ENCODE measurements at regions not wholly inside any gene's neighbourhood (a gene's known extent, or its start where the extent isn't known, plus 50 kb on each side); places are given as distances from the start of the nearest gene placed in this dataset.
A peak's percentile ranks its signal among the peaks of the same experiment; 100 is the strongest.

DNA sequence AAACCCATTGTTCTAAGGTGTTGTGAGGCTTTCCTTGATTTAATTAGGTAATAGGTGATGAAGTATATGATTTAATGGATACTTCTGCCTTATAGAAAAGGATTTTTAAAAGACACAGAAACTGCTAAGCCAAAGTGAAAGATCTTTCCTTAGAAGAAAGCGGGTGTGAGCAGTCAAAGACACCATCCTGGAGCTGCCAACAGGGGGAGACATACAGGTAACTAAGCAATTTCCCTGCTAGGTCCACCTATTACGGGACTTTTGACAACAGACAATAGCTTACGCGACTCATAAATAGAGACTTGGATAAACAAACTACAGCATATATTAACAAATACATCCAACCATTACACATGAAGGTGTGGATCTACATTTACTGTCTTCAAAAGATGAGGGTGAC, 669.5 kb downstream of the SQOR start:
- no peak for DNase-seq

DNA sequence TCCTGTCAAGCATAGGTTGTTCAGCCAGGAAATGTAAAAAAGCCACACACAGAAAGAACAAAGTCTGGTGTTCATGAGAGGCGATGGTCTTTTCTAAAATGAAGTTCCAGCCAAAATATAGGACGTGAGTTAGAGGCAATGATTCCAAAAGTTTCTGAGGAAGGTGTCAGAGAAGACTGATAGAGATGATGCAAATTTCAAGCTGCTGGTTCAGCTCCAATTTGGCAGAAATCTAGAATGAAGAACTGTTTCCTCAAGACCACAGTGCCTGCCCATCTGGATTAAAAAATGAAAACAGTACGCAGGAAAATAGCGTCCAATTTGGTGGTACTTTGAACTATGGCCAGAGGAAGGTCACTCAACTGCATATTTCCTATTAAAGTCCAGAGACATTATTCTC, 672.9 kb downstream of the SQOR start:
- no peak for DNase-seq

DNA sequence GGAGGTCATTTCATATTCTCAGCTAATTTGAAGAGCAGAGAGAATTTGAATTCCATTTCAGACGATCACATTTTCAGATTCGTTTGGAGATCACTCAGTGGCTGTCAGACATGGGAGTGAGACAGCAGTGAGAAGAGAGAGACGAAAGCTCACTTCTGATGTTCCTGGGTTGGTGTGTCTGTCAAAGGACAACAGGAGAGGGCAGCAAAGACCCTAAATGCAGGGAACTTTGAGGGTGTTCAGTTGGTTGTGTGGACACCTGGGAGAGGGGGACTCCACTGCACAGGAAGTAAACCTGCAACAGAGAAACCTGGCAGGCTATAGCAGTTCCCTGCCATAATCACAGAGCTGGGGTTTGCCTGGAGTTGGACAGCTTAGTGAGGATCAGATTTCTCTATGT, 675.1 kb downstream of the SQOR start:
- no peak for DNase-seq

DNA sequence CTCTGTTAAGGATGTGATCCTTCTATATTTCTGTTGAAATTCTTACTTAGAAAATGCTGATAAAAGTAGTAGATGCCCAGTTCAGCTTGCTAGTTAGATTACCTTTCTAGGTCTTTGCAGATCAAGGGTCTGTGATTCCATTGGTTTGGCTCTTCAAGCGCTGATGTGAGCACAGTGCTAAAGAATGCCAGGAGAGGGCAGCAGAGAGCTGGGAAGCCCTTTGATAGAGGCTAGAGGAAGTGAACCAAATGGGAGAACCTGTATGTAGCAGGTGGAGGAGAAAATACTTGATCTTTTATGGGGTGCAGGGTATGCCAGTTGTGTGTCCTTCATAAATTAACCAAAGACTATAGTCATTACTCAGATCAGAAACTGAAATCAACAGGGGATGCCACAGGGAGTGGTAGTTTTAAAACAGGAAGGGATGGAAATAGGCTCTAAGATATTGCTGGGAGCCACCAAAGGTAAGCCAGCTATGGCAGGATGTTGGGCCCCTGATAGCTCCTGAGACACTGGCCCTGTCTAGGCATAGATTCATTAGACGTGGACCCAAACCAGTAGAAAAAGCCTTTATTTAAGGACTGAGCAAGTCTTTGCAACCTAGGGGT, 677.4 kb downstream of the SQOR start:
- peak in 49 of 58 donors; percentile 9 to 83 (median 36) for DNase-seq

DNA sequence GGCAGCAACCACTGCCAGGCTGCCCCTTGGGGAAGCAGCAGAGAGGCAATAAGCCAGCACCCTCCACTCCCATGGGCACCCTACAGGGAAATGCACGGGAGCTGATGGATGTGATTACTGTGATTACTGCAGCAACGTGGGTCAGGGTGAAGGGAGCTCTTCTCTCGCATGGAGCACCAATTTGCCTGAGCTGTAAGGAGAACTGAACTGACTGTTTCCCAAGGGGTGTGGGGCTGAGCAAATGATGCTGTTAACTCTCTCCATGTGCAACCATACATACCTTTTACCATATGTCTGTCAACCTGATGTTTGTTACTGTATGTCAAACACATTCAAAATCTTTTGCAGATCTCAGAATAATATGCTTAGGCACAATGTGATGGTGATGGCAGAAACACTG, 680.6 kb downstream of the SQOR start:
- no peak for DNase-seq

DNA sequence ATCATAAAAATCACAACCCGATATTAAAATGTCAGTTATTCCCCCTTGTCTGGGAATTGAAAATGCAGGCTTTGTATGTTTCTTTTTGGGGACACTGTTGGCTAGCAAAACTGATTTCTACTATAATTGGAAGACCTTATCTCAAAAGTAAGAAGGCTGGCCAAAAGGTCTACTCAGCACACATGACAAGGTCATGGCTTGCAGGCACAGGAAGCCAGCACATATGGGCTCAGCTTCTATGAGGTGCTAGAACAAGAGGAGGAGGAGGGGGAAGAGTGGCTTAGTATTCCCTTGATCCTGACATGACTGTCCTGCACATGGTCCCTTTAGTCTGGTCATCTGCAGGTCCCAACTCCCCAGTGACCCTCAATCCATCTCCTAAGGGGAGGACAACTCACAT, 681.2 kb downstream of the SQOR start:
- DNase-seq: no peak

DNA sequence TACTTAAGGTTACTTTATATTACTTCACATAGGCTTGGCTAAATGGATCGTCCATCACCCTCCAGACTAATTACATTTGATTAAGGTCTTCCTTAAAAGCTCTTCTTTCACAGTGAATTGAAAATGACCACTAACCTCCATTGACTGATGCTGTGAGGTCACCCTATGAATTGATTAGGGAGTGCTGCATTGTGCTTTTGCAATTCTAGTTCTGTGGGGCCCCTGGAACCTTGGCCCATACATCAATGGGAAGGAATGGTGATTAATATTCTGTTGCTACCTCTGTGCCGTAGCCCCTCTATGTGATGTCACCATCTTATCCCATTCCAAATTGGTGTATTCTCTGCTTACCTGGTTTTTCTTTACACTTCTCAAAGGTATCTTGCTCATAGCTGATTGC, 682.2 kb downstream of the SQOR start:
- no peak for DNase-seq

DNA sequence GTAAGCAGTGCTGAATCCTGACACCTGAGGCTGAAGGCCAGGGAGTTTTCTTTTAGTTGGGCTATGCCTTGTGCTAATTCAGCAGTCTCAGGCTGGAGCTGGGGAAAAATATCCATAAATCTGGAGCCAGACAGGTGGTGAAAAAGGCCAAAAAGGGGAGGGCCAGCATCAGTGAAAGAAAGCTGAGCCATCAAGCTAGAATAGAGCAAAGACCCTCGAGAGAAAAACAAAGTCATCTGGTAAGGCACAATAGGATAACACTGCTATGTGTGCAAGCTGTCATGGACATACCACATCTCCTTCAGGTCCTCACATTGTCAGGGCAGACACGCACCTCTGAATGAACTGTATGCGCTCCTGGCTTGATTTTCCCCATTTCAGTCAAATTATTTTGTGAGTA, 687.9 kb downstream of the SQOR start:
- DNase-seq: no peak

DNA sequence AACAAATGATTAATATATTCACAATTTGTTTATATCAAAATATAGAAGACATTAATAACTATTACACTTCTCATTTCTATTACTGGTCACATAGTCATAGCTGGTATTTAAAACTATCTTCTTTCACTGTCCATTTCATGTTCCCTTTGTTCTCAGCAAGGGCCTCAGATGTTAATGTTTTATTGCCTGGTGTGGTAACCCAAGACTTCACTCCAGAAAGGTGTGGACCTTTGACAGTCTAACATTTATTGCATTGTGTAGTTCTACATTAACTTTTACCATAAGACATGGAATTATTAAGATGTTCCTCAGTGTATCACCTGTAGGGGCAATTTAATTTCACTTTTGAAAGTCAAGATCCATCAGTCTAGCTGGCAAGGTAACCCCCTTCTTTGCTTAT, 691.3 kb downstream of the SQOR start:
- no peak for DNase-seq

DNA sequence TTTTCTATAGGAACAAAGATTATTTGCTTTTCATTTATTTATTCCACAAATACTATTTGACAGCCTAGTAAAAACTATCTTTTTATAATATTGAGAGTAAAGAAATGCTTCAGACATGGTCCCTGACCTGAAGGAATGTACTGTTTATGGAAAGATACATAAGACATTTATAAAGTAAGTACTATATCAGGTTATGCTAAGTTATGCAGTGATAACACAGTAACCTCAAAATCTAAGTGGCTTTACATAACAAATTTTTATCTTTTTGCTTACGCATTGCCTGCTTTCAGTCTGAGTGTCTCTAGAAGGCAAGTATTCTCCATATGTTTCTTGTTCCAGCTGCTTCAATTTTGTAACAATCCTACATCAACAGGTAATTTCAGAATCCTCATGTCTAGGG, 694.0 kb downstream of the SQOR start:
- DNase-seq: no peak

DNA sequence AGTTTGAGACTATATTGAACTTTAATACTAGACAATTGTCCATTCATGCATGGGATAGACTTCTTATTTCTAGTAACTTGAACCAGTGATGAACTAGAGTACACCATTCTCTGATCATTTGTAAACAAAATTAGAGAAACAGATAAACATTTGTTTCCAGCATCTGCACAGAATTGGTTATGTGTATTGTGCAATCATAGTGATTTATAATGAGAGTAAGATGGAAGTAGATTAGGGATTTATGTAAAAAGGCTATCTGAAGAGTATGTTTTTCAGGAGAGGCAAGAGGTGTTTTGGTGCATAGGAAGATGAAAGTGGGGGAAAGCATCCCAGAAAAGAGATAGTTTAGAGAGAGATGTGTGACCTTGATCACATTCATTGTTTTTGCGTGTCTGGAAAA, 695.0 kb downstream of the SQOR start:
- DNase-seq: no peak

DNA sequence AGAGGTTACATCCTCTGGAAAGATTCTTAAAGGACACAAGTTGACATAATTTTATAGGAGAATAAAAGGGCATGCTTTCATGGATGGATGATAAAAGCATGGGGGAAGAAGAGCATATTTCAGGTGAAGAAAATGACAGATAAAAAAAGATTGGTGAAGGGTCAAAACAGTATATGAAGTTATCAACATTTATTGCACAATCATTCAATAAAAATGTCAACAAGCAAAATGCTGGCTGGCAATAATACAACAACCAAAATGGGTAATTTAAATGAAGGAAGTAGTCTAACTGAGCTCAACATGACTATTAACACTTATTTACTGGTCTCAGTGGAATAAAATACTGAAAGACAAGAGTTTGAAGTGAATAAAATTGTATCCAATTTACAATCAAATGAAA, 696.7 kb downstream of the SQOR start:
- no peak for DNase-seq

DNA sequence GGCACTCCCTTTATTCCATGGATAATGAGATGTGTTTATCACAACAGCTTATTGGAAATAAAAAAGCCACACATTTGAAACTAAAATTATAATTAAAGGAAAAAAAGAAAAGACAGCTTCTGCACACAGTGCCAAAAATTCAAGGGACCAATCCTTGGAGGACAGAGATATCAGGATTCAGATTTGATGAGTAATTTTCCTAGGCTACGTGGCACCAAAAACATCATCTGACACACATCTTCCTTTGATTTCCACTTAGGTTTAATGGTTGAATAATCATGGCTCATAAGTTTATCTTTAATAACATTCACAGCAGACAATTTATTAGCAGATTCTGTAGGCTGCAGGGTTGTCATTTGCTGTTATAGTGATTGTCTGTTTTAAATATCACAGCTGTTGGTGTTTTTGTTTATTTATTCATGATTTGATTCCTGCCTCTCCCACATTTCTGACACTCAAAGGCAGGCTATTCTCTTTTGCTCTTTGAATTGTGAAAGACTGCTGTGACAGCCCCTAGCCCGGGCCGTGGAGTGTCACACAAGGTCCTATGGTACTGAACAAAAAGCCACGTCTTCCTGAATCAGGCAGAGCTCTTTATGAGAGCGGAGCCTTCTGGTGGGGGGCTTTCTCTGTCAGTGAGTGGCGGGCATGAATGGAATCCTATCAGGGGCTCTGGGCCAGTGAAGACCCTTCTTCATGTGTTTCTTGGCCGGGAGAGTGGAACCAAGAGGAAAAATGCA, 708.5 kb downstream of the SQOR start:
- peak in 1 of 58 donors; percentile 2 for DNase-seq

DNA sequence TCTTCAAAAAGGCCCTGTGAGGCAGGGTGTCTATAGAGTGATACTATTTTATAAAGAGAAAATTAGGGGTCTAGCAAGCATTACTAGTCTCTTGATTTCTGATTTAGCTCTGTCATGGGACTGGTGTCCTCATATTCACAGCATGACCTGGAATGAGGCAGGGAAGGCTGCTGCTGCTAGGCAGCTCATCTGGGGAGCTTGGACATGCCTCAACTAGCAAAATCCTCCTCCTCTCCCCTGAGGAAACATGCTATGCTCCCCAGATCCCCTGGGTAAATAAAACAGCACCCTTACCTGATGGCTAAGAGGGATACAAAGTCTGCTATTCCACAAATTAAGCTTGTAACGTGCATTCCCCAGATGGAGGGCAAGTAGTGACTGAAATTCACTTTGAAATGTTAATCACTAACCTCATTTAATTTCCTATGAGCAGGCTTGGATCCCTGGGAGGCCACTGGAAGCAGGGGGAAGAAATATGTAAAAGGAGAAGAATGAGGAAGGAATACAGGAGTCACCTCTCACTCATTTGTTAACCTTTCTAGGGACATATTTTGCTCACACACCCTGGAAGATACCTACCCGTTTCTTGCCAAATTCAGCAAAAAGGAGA, 709.4 kb downstream of the SQOR start:
- DNase-seq: no peak

DNA sequence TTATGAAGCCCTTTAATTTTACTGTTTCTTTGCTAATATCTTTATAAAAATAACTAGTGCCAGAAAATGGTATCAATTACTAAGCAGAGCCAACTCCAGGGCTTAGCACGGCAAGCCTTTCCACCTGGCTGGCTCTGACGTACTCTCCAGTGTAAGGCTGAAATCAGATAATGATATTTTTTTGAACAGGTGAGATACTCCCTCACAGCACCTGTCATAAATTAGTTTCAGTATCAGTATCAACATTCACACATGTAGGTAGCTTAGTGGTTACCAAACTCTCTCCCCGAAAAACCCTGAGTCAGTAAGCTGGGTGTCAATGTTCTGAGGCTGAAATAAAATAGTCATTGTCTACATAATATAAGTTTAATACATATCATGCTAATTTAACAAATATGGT, 710.1 kb downstream of the SQOR start:
- DNase-seq: no peak

DNA sequence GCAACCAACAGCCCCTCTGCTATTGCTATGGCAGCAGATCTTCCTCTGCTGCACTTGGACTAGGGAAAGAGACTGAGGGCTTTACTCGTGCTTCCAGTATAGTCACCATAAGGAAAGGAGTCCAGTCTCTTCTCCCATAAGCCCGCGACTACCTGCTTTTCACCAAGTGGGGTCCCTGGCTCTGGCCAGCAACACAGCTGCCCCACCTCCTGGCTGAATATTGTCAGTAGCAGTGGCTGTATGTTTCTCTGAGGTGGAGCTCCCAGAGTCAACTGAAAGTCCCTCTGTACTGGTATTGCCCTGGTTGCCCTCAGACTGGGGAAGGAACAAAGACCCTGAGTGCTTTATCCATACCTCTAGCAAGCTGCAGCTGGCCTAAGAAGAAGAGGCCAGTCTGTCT, 719.6 kb downstream of the SQOR start:
- DNase-seq: no peak

DNA sequence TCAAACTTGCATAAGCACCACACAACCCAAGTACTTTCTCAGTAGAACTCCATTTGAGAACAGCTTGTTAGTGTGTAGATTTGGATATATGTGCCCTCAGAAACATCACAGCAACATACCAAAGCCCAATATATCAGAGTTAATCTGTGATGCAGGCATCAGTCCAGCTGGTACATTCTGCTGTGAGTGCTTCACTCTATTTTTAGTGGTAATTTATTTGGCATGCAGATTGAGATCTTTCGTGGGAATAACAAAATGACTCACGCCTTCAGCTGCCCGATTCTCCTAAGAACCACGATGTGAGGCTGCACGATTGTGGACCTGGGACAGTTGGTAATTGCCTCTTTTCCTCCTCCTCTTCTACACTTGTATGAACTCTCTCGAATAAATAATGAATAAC, 730.7 kb downstream of the SQOR start:
- peak in 36 of 58 donors; percentile 1 to 82 (median 20) for DNase-seq

DNA sequence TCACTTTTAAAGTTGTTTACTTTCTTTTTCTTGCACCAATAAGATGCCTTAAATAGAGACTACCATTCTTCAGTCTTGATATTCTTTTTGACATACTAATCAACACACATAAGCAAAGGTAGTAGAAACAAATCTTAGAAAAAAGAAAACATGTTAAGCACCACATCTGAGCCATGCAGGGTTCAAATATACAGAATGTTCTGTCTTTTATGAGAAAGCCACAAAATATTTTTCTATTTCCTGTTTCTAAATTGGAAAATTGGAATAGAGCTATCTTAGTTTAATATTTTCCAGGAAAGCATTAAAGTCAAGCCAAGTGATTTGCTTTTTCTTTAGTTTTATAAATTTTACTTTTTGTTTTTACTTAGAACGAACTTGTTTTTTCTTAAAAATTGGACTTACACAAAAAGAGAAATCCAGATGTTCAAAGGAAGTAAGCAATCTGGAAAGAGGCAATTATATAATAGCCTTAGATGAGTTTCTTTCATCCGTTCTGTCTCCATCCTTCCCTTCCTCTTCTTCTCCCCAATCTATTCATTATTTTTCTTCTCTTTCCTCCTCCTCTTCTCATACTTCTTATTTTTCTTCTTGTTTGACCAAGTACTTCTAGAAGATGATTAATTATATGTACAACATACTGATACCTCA, 731.7 kb downstream of the SQOR start:
- no peak for DNase-seq

DNA sequence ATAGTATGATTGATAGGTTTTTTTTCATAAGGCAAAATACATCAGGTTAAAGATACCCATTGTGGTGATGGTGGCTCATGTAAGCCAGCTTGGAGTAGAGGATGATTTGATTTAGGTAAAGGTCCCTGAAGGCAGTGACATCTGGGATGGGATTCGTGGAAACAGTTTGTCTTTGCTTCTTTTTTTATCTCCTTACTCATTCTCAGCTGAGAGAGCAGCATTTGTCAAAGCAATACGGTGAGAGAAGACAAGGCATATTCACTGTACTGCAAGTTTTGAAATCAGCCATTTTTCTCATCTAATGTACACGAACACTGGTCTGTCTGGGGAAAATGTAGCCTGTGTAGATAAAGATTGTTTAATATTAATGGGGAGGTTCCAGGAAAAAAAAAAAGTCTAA, 749.1 kb downstream of the SQOR start:
- no peak for DNase-seq

DNA sequence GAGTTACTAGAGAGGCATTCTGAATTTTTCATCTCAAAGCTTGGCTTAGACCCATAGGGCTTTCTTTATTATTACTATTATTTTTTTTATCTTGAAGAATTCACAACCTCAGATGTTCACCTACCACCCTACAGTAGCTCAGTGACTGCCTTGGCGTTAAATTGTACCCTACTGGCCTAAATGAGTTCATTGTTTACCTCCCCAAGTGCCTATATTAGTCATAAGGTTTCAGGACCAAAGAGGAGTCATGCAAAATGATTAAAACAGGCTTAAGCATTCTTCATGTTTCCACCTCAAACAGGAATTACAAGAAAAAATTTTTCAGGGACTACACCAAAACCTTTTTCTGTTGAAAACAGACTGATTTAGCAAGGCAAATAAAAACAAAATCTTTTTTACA, 751.5 kb downstream of the SQOR start:
- no peak for DNase-seq

DNA sequence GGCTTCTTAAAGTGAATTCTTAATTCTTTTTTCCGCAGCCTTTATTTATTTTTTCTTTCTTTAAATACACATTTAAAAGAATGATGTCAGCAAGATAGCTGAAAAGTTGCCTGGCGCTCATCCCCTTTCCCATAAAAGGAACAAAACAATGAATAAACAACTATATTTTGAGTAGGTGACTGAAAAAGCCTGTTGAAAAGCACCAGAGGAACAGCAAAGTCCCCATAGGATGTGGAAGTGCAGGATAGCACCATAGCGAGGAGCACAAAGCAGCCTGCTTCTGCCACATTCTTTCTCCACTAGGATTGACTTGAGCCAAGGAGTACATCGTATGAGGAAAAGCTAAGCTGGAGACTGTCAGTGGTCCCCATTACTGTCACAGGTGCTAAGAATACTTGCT, 754.9 kb downstream of the SQOR start:
- no peak for DNase-seq

DNA sequence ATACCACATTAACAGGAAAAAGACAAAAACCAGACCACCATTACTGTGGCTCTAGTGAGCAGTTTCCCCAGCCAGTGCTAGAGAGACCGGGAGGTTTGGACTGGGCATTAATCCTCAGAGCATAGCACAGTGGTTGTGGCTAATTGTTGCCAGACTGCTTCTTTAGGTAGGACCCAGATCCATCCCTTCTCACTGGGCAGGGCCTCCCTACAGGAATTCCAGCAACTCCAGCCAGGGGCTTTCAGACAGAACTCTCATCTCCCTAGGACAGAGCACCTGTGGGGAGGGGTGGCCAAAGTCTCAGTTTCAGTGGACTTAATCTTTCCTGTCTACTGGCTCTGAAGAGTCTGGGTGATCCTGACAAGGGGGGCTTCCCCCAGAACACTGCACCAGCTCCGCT, 759.6 kb downstream of the SQOR start:
- DNase-seq: no peak

DNA sequence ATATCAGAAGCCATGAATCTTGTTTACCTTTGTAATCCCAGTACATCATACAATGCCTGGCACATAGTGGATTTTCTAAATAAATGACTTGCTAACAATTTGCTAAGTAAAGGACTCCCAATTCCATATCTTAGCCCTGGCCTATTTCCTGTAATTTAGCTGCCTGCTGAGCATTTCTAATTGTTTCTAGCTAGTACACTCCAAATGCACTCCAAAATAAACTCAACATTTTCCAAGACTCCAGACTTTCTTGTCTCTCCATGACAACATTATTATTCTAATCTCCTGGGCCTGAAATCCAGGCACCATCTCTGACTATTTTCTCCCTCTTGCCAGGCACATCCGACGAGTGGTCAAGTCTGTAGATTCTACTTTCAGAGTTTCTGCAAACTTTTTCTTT, 773.5 kb downstream of the SQOR start:
- no peak for DNase-seq

Measured in anterior cingulate cortex (tissue), 58 donors.